Lung (tissue), 11 donors: ENCODE measurements at regions not wholly inside any gene's neighbourhood (a gene's known extent, or its start where the extent isn't known, plus 50 kb on each side); places are given as distances from the start of the nearest gene placed in this dataset.

Experiments used
- ATAC-seq: fragments of 200-7000 bp; cut with Tn5 transposase; one replicate; pipeline ENCODE4 v1.9.1; 2020; ENCODE audit warnings: moderate number of reproducible peaks; ENCODE audit not compliant: insufficient read depth, low FRiP score
- DNase-seq, 3 donors: peaks; one replicate each; pipeline ENCODE4 v3.0.0-alpha.2; 2013 to 2017
- H3K27ac ChIP-seq, 2 donors: one replicate each; pipeline ENCODE4 v1.5.1; 2013; ENCODE audit warnings: mild to moderate bottlenecking in 2 of 2, moderate library complexity in 2 of 2, control low read depth in 1 of 2, inconsistent platforms in 1 of 2, low read depth in 1 of 2, low read length in 1 of 2
- H3K27me3 ChIP-seq, 3 donors: one replicate each; pipeline ENCODE4 v1.5.1; 2013; ENCODE audit warnings: low read length in 2 of 3; ENCODE audit not compliant: control insufficient read depth in 3 of 3, insufficient read depth in 3 of 3
- H3K36me3 ChIP-seq, 4 donors: one replicate each; pipeline ENCODE4 v1.5.1; 2013; ENCODE audit warnings: low read length in 4 of 4, mild to moderate bottlenecking in 1 of 4, moderate library complexity in 1 of 4; ENCODE audit not compliant: control insufficient read depth in 4 of 4, insufficient read depth in 4 of 4
- H3K4me1 ChIP-seq, 5 donors: one replicate each; pipeline ENCODE4 v1.5.1; 2013; ENCODE audit warnings: low read length in 5 of 5, mild to moderate bottlenecking in 2 of 5, moderate library complexity in 1 of 5; ENCODE audit not compliant: control insufficient read depth in 5 of 5, insufficient read depth in 5 of 5
- H3K4me3 ChIP-seq: one replicate; pipeline ENCODE4 v1.5.1; 2013; ENCODE audit warnings: mild to moderate bottlenecking, control low read depth, moderate library complexity
- H3K9ac ChIP-seq, 2 donors: one replicate each; pipeline ENCODE4 v1.5.1; 2013; ENCODE audit warnings: low read length in 2 of 2, control low read depth in 1 of 2; ENCODE audit not compliant: insufficient read depth in 1 of 2
- H3K9me3 ChIP-seq, 4 donors: one replicate each; pipeline ENCODE4 v1.5.1; 2013; ENCODE audit warnings: low read length in 3 of 4, mild to moderate bottlenecking in 1 of 4, moderate library complexity in 1 of 4; ENCODE audit not compliant: control insufficient read depth in 4 of 4, insufficient read depth in 3 of 4
- CTCF ChIP-seq: IDR thresholded peaks from 2 replicates; pipeline ENCODE4 v1.5.1; 2012; ENCODE audit warnings: mild to moderate bottlenecking; ENCODE audit errors: control extremely low read depth, extremely low read depth
- WGBS, 2 donors: extraction: QIAGEN DNeasy Blood & Tissue Kit; methylation state at CpG; one replicate each; pipeline ENCODE4 v1.1.7; 2013; 5-methylcytosine and 5-hydroxymethylcytosine counted together
- donor health status: control.
- donor health status: control.
- donor health status: Bipolar disorder and iron deficiency.
- donor health status: healthy.
- donor health status: DM: yes; HTN: yes; CAD: no.

GRCh38 chr14:78070344-78070743, 99.8 kb upstream of the NRXN3 start:
- WGBS, 2 donors: 51 to 65% methylated on average over 1 of the region's 1 CpG
- H3K9ac ChIP-seq: no peak overlapping the region
- no peak for TF ChIP-seq CTCF

GRCh38 chr14:78071016-78071549, 99.1 kb upstream of the NRXN3 start:
- H3K4me1 ChIP-seq: no peaks in the 10 kb centered on the region
- H3K36me3 ChIP-seq: no peaks in the 10 kb centered on the region
- H3K4me3 ChIP-seq: no peak overlapping the region
- H3K9me3 ChIP-seq: no peaks in the 10 kb centered on the region
- ATAC-seq (no peak), DNase-seq (no peak)
- no peaks in the 10 kb centered on the region for H3K27me3 ChIP-seq
- H3K27ac ChIP-seq: no peak overlapping the region
- H3K9ac ChIP-seq: no peak overlapping the region
- WGBS, 2 donors: 84 to 89% methylated on average over 3 of the region's 3 CpGs
- TF ChIP-seq CTCF: no peak

More at GRCh38 chr14:78070344-78070743, 99.8 kb upstream of the NRXN3 start:
- no peaks in the 10 kb centered on the region for H3K9me3 ChIP-seq
- no peak for ATAC-seq
- H3K27ac ChIP-seq: no peak overlapping the region
- no peak overlapping the region for H3K4me3 ChIP-seq
- no peaks in the 10 kb centered on the region for H3K4me1 ChIP-seq
- no peaks in the 10 kb centered on the region for H3K27me3 ChIP-seq
- DNase-seq: no peak
- no peaks in the 10 kb centered on the region for H3K36me3 ChIP-seq

GRCh38 chr14:78073028-78073427, 97.1 kb upstream of the NRXN3 start:
- no peaks in the 10 kb centered on the region for H3K4me1 ChIP-seq
- no peaks in the 10 kb centered on the region for H3K27me3 ChIP-seq
- no peak overlapping the region for H3K27ac ChIP-seq
- no peaks in the 10 kb centered on the region for H3K9me3 ChIP-seq
- ATAC-seq (no peak), DNase-seq (no peak)
- no peak for TF ChIP-seq CTCF
- WGBS, 2 donors: 76 to 90% methylated on average over 5 of the region's 5 CpGs
- H3K36me3 ChIP-seq: no peaks in the 10 kb centered on the region
- no peak overlapping the region for H3K4me3 ChIP-seq
- no peak overlapping the region for H3K9ac ChIP-seq

- Histone ChIP-seq H3K4me3 (no peak overlapping the region), H3K4me1 (no peaks in the 10 kb centered on the region), H3K27ac (no peak overlapping the region), H3K9me3 (no peaks in the 10 kb centered on the region), H3K27me3 (no peaks in the 10 kb centered on the region), H3K9ac (no peak overlapping the region), H3K36me3 (no peaks in the 10 kb centered on the region)
- ATAC-seq: no peak
- peak; percentile 4 to 65 (median 35) for DNase-seq
- 54 to 69% methylated on average over 5 of the region's 5 CpGs for WGBS, 2 donors
- TF ChIP-seq CTCF: no peak
Measured at GRCh38 chr14:78074561-78074960, 95.6 kb upstream of the NRXN3 start.
